T-helper 17 cell (primary cell): ENCODE measurements at regions not wholly inside any gene's neighbourhood (a gene's known extent, or its start where the extent isn't known, plus 50 kb on each side); places are given as distances from the start of the nearest gene placed in this dataset.
A peak's percentile ranks its signal among the peaks of the same experiment; 100 is the strongest.

Experiments used
- ATAC-seq: fragments of 150-1000 bp; cut with Tn5 transposase; 2 replicates; pipeline ENCODE4 v1.10.0; 2021; ENCODE audit warnings: mild to moderate bottlenecking, moderate library complexity
- DNase-seq, 3 donors: peaks; one replicate each; pipeline versions ENCODE4 v3.0.0 to v3.0.0-alpha.2; 2020 to 2021
- H3K9me3 ChIP-seq: one replicate; pipeline ENCODE4 v1.7.0; 2013; ENCODE audit warnings: low read length, mild to moderate bottlenecking; ENCODE audit not compliant: control insufficient read depth, poor library complexity, severe bottlenecking
- H3K27ac Mint-ChIP-seq: one replicate; pipeline ENCODE4 v1.8.0; 2022; ENCODE audit warnings: mild to moderate bottlenecking, moderate library complexity, mixed read lengths
- H3K27me3 Mint-ChIP-seq: one replicate; pipeline ENCODE4 v1.8.0; 2022; ENCODE audit warnings: mixed read lengths
- H3K36me3 Mint-ChIP-seq: one replicate; pipeline ENCODE4 v1.8.0; 2022; ENCODE audit warnings: low read depth, mixed read lengths
- H3K4me1 Mint-ChIP-seq: one replicate; pipeline ENCODE4 v1.8.0; 2022; ENCODE audit warnings: mild to moderate bottlenecking, mixed read lengths
- H3K4me3 Mint-ChIP-seq: one replicate; pipeline ENCODE4 v1.8.0; 2022; ENCODE audit warnings: mild to moderate bottlenecking, moderate library complexity, mixed read lengths

GRCh38 chr10:88186335-88186734 lies 322.9 kb downstream of the PTEN start:
- Mint-ChIP-seq H3K27ac (no peak overlapping the region), H3K4me1 (no peaks in the 10 kb centered on the region), H3K4me3 (no peak overlapping the region), H3K27me3 (no peaks in the 10 kb centered on the region), H3K36me3 (no peaks in the 10 kb centered on the region)
- DNase-seq = no peak
- ATAC-seq = no peak
- H3K9me3 ChIP-seq = no peaks in the 10 kb centered on the region

- no peaks in the 10 kb centered on the region for H3K36me3 Mint-ChIP-seq
- no peaks in the 10 kb centered on the region for H3K4me1 Mint-ChIP-seq
- no peak overlapping the region for H3K4me3 Mint-ChIP-seq
- no peaks in the 10 kb centered on the region for H3K27me3 Mint-ChIP-seq
- no peak for DNase-seq
- ATAC-seq = no peak
- no peaks in the 10 kb centered on the region for H3K9me3 ChIP-seq
- H3K27ac Mint-ChIP-seq = no peak overlapping the region
Observed at GRCh38 chr10:88187472-88187871, 324.0 kb downstream of the PTEN start.

GRCh38 chr10:88190123-88190522 lies 326.7 kb downstream of the PTEN start:
- Mint-ChIP-seq H3K27ac (no peak overlapping the region), H3K4me1 (peaks cover 20% of the 10 kb centered on the region), H3K36me3 (no peaks in the 10 kb centered on the region), H3K27me3 (no peaks in the 10 kb centered on the region), H3K4me3 (no peak overlapping the region)
- DNase-seq = no peak
- no peaks in the 10 kb centered on the region for H3K9me3 ChIP-seq
- ATAC-seq = no peak

DNA sequence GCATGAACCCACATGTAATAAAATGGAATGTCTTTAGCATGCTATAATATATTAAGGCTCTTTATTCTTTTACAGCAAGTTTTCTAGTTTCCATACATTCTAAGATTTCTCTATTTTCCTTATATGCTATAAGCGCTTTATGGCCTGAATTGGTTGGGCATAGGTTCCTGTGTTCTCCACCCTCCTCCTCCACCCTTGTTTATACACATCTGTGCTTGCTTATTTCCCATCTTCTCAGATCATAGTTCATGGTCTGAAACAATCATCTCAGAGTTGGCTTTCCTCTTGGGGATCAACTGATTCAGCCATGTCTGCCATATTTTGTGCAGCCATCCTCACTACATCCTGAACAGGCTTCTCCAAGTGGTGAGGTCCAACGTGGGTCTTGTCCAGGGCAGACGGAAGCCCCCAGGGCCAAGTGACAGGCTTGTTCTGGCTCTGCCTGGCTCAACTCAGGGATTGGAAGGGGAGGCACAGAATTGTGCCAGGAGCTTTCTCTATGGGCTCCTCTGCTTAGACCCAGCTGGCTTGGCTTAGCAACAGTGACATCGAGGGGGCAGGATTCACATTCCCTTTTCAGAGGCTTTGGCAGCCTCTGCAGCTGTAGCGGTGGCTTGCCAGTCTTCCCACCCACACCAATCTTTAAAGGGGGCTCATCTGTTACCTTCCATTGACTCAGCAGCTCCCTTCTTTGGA lies 327.3 kb downstream of the PTEN start:
- H3K4me1 Mint-ChIP-seq = peaks cover 26% of the 10 kb centered on the region

DNA sequence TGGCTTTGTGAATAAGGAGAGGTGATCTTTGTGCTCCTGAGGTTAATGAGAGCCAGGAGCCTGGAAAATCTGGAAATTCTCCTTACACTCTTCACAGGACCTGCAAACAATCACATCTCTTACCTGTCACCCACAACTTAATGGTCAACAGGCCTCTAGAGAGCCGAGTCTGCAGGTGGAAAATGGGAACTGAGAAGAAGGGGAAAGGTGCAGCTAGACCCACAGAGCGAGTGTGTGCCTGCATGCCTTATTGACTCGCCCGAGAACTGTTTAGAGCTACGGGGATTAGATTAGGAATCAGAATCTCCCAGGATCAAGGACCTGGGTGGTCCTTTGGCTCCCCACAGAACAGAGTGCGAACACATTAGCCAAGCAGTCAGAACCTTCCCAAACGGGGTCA lies 329.6 kb downstream of the PTEN start:
- H3K36me3 Mint-ChIP-seq = no peaks in the 10 kb centered on the region
- no peak overlapping the region for H3K4me3 Mint-ChIP-seq
- no peaks in the 10 kb centered on the region for H3K27me3 Mint-ChIP-seq
- no peak for DNase-seq
- H3K4me1 Mint-ChIP-seq = peaks cover 29% of the 10 kb centered on the region
- ATAC-seq = no peak
- H3K9me3 ChIP-seq = no peaks in the 10 kb centered on the region
- H3K27ac Mint-ChIP-seq = peak overlapping the region; percentile 85

More for the DNA sequence above, 327.3 kb downstream of the PTEN start:
- Mint-ChIP-seq H3K4me3 (no peak overlapping the region), H3K27me3 (no peaks in the 10 kb centered on the region), H3K36me3 (no peaks in the 10 kb centered on the region), H3K27ac (no peak overlapping the region)
- H3K9me3 ChIP-seq = no peaks in the 10 kb centered on the region
- ATAC-seq (no peak), DNase-seq (no peak)

DNA sequence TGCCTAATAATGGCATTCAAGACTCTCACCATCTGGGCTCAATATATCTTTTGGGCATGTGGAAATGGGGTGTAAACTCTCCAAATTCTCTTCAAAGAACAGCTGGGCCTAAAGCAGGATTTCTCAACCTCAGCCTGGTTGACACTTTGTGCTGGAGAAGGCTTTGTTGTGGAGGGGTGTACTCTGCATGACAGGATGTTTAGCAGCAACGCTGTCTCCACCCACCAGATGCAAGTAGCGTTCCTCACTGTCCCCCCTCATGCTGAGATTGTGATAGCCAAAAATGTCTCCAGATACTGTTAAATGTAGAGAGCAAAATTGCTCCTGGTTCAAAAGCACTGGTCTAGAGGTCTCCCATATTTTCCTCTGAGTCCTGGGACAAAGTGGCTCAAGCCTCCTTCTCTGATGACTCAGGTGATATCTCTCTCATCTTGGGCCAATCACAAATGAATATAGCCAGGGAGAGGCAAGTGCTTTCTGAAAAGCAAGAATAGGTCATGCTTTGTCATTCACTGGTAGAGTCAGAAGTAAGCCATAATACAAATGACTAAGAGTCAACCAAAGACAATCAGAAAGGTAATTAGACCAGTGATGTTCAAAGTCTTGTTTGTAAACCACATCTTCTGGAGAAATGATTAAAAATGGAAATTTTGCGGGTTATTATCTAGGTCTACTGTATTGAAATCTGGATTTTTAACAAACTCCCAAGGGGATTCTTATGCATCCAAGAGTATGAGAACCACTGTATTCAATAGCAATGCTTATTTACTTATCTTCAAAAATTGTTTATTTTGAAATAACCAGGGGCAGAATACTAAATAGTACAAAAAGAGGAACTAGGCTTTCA lies 330.8 kb downstream of the PTEN start:
- Mint-ChIP-seq H3K27me3 (no peaks in the 10 kb centered on the region), H3K27ac (peak overlapping the region; percentile 85), H3K4me1 (peaks cover 29% of the 10 kb centered on the region), H3K4me3 (peak overlapping the region; percentile 82), H3K36me3 (no peaks in the 10 kb centered on the region)
- H3K9me3 ChIP-seq = no peaks in the 10 kb centered on the region
- ATAC-seq (peak; percentile 95), DNase-seq (peak in 1 of 3 donors; percentile 7)

GRCh38 chr10:88194961-88195367 lies 331.5 kb downstream of the PTEN start:
- H3K9me3 ChIP-seq = no peaks in the 10 kb centered on the region
- Mint-ChIP-seq H3K4me1 (peaks cover 29% of the 10 kb centered on the region), H3K36me3 (no peaks in the 10 kb centered on the region), H3K4me3 (no peak overlapping the region), H3K27ac (peak overlapping the region; percentile 65), H3K27me3 (no peaks in the 10 kb centered on the region)
- no peak for DNase-seq
- no peak for ATAC-seq

- H3K4me1 Mint-ChIP-seq = peaks cover 29% of the 10 kb centered on the region
- ATAC-seq (no peak), DNase-seq (no peak)
- peak overlapping the region; percentile 65 for H3K27ac Mint-ChIP-seq
- no peaks in the 10 kb centered on the region for H3K27me3 Mint-ChIP-seq
- no peaks in the 10 kb centered on the region for H3K36me3 Mint-ChIP-seq
- no peaks in the 10 kb centered on the region for H3K9me3 ChIP-seq
- H3K4me3 Mint-ChIP-seq = no peak overlapping the region
Observed at GRCh38 chr10:88195841-88196240, 332.4 kb downstream of the PTEN start.

DNA sequence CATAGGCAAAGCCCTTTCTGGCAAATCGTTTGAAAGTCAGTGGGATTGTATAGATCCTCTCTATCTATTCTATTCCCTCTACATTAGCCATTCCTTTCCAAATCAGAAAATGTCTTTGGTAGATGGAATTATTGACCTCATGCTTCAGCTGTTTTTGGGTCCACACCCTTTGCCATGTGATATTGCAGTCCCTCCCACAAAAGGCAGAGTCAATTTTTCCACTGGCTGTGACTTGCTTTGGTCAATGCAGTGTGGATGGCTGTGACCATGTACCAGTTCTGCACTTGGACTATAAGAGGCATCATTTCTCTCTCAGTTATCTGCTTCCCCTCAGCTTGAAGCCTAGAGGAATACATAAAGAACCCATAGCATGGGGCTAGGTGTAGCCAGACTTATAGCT lies 332.9 kb downstream of the PTEN start:
- H3K27ac Mint-ChIP-seq = no peak overlapping the region
- H3K4me1 Mint-ChIP-seq = peaks cover 29% of the 10 kb centered on the region
- H3K9me3 ChIP-seq = no peaks in the 10 kb centered on the region
- H3K4me3 Mint-ChIP-seq = no peak overlapping the region
- no peaks in the 10 kb centered on the region for H3K36me3 Mint-ChIP-seq
- no peak for ATAC-seq
- no peaks in the 10 kb centered on the region for H3K27me3 Mint-ChIP-seq
- no peak for DNase-seq

DNA sequence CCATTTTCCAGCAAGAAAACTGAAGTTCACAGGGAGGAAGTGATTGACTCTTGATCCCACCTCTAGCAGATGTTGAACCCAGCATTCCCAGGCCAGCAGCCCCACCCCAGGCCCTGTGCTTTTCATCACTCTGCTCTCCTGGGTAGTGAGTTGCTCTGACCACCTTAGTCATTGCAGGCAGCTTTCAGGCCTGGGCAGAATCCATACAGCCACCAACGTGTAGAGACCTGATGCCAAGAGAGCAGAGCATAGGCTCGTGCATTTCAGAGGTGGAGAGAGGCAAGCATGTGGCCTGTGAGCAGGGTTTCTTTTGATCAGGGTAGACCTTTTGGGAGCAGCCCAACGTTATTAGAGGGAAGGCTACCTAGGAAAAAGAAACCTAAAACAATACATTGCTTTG lies 334.6 kb downstream of the PTEN start:
- Mint-ChIP-seq H3K4me1 (peaks cover 28% of the 10 kb centered on the region), H3K27ac (no peak overlapping the region), H3K27me3 (no peaks in the 10 kb centered on the region), H3K4me3 (no peak overlapping the region), H3K36me3 (no peaks in the 10 kb centered on the region)
- no peak for ATAC-seq
- H3K9me3 ChIP-seq = no peaks in the 10 kb centered on the region
- DNase-seq = no peak

DNA sequence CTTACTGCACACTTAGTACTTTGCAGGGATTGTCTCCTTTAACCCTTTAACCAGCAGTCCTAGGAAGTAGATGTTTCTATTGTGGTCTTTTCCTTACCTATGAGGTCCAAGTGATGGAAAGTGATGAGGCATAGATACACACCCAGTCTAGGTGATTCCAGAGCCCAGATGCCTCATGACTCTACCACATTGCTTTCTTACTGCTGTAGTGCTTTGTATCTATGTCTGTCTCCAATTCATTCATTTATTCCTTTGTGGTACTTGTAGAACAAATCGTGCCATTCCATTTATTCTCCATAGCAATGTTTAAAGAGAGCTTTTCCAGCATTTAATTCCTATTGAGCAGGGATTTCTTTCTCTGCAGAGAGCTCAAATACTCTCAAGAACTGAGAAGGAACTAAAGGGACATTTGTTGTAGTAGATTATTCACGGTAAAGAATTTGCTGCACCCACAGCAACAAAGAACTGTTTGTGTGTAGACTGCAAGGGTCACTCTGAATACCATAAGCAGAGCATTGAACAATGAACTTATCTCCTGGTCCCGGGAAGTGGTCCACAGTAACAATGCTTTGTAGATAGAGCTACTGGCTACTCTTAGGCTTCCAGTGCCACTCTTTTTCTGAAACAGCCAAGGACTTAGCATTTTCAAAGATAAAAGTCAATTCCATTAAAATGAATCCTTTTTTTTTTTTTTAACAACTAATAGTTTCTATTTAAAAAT lies 337.0 kb downstream of the PTEN start:
- H3K36me3 Mint-ChIP-seq = no peaks in the 10 kb centered on the region
- H3K4me1 Mint-ChIP-seq = peaks cover 6% of the 10 kb centered on the region
- ATAC-seq (no peak), DNase-seq (no peak)
- no peak overlapping the region for H3K4me3 Mint-ChIP-seq
- H3K27me3 Mint-ChIP-seq = no peaks in the 10 kb centered on the region
- H3K27ac Mint-ChIP-seq = no peak overlapping the region
- H3K9me3 ChIP-seq = no peaks in the 10 kb centered on the region

- no peaks in the 10 kb centered on the region for H3K27me3 Mint-ChIP-seq
- DNase-seq = no peak
Observed at GRCh38 chr10:88205842-88206446, 342.5 kb downstream of the PTEN start.

GRCh38 chr10:88207121-88207546 lies 343.7 kb downstream of the PTEN start:
- Mint-ChIP-seq H3K27me3 (no peaks in the 10 kb centered on the region), H3K4me3 (no peak overlapping the region)

More at GRCh38 chr10:88205842-88206446, 342.5 kb downstream of the PTEN start:
- Mint-ChIP-seq H3K27ac (no peak overlapping the region), H3K36me3 (no peaks in the 10 kb centered on the region), H3K4me1 (no peaks in the 10 kb centered on the region), H3K4me3 (no peak overlapping the region)
- H3K9me3 ChIP-seq = no peaks in the 10 kb centered on the region
- no peak for ATAC-seq

More at GRCh38 chr10:88207121-88207546, 343.7 kb downstream of the PTEN start:
- no peak for ATAC-seq
- peaks cover 3% of the 10 kb centered on the region for H3K36me3 Mint-ChIP-seq
- no peaks in the 10 kb centered on the region for H3K9me3 ChIP-seq
- DNase-seq = no peak
- no peak overlapping the region for H3K27ac Mint-ChIP-seq
- H3K4me1 Mint-ChIP-seq = peaks cover 3% of the 10 kb centered on the region
